Parathyroid adenoma (tissue), 2 donors: ENCODE measurements at regions not wholly inside any gene's neighbourhood (a gene's known extent, or its start where the extent isn't known, plus 50 kb on each side); places are given as distances from the start of the nearest gene placed in this dataset.

Source experiments
- H2AFZ ChIP-seq: fragments of 300-600 bp; sonication (generic); one replicate; pipeline ENCODE4 v1.7.0; 2017; ENCODE audit warnings: antibody characterized with exemption, mild to moderate bottlenecking
- H3K27ac ChIP-seq: fragments of 300-600 bp; sonication (generic); one replicate; pipeline ENCODE4 v1.7.0; 2017
- H3K27me3 ChIP-seq: fragments of 300-600 bp; sonication (generic); one replicate; pipeline ENCODE4 v1.7.0; 2017; ENCODE audit warnings: low read length; ENCODE audit not compliant: control insufficient read depth, insufficient read depth
- H3K36me3 ChIP-seq: fragments of 300-600 bp; sonication (generic); one replicate; pipeline ENCODE4 v1.7.0; 2017; ENCODE audit warnings: low read length; ENCODE audit not compliant: control insufficient read depth, insufficient read depth
- H3K4me1 ChIP-seq: fragments of 300-600 bp; sonication (generic); one replicate; pipeline ENCODE4 v1.7.0; 2017; ENCODE audit warnings: control low read depth
- H3K4me2 ChIP-seq: fragments of 300-600 bp; sonication (generic); one replicate; pipeline ENCODE4 v1.7.0; 2017; ENCODE audit warnings: low read length
- H3K4me3 ChIP-seq: fragments of 300-600 bp; sonication (generic); one replicate; pipeline ENCODE4 v1.7.0; 2017; ENCODE audit warnings: low read depth, low read length
- H3K79me2 ChIP-seq: fragments of 300-600 bp; sonication (generic); one replicate; pipeline ENCODE4 v1.7.0; 2017; ENCODE audit warnings: control low read depth
- H3K9ac ChIP-seq: fragments of 300-600 bp; sonication (generic); one replicate; pipeline ENCODE4 v1.7.0; 2017; ENCODE audit warnings: mild to moderate bottlenecking
- H3K9me3 ChIP-seq: fragments of 300-600 bp; sonication (generic); one replicate; pipeline ENCODE4 v1.7.0; 2017; ENCODE audit warnings: low read length; ENCODE audit not compliant: control insufficient read depth
- TF ChIP-seq, protein P1 (sequence below): fragments of 300-600 bp; sonication (generic); IDR thresholded peaks from one replicate; pipeline ENCODE4 v1.7.0; 2017; ENCODE audit warnings: antibody characterized with exemption, mild to moderate bottlenecking
- donor health status: primary hyperparathyroidism.

GRCh38 chr2:173823543-173823939 is 141.6 kb downstream of the SP3 start:
- TF ChIP-seq, protein P1, sequence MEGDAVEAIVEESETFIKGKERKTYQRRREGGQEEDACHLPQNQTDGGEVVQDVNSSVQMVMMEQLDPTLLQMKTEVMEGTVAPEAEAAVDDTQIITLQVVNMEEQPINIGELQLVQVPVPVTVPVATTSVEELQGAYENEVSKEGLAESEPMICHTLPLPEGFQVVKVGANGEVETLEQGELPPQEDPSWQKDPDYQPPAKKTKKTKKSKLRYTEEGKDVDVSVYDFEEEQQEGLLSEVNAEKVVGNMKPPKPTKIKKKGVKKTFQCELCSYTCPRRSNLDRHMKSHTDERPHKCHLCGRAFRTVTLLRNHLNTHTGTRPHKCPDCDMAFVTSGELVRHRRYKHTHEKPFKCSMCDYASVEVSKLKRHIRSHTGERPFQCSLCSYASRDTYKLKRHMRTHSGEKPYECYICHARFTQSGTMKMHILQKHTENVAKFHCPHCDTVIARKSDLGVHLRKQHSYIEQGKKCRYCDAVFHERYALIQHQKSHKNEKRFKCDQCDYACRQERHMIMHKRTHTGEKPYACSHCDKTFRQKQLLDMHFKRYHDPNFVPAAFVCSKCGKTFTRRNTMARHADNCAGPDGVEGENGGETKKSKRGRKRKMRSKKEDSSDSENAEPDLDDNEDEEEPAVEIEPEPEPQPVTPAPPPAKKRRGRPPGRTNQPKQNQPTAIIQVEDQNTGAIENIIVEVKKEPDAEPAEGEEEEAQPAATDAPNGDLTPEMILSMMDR, result no peak
- H3K27me3 ChIP-seq, result no peaks in the 10 kb centered on the region
- H3K79me2 ChIP-seq, result no peaks in the 10 kb centered on the region
- no peaks in the 10 kb centered on the region for H3K9me3 ChIP-seq
- no peaks in the 10 kb centered on the region for H3K4me1 ChIP-seq
- H3K27ac ChIP-seq, result no peak overlapping the region
- no peaks in the 10 kb centered on the region for H3K36me3 ChIP-seq
- no peak overlapping the region for H3K4me3 ChIP-seq
- no peak overlapping the region for H3K4me2 ChIP-seq
- no peak overlapping the region for H3K9ac ChIP-seq
- no peak overlapping the region for H2AFZ ChIP-seq

GRCh38 chr2:173828189-173829142 is 136.7 kb downstream of the SP3 start:
- Histone ChIP-seq H3K4me1 (no peaks in the 10 kb centered on the region), H3K36me3 (no peaks in the 10 kb centered on the region), H3K27ac (no peak overlapping the region)

DNA sequence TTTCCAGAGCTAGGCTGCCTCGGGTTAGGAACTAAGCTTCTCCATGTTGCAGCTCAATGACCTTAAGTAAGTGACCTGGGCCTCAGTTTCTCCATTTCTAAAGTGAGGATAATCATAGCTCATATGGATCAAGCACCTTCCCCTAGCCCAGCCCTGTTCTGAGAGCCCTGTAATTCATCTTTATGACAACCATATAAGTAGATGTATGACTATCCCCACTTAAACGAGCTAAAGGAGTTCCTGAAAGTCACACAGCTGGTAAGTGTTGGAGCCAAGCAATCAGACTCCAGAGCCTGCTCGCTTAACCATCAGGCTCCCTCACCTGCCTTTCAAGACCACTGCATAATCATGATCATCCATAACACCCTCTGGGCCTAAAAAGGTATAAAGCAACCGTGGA is 135.4 kb downstream of the SP3 start:
- Histone ChIP-seq H2AFZ (no peak overlapping the region), H3K4me2 (no peak overlapping the region), H3K9ac (no peak overlapping the region), H3K36me3 (no peaks in the 10 kb centered on the region), H3K4me1 (no peaks in the 10 kb centered on the region), H3K9me3 (no peaks in the 10 kb centered on the region), H3K27me3 (no peaks in the 10 kb centered on the region), H3K79me2 (no peaks in the 10 kb centered on the region), H3K4me3 (no peak overlapping the region), H3K27ac (no peak overlapping the region)
- TF ChIP-seq, protein P1, result no peak

More at GRCh38 chr2:173828189-173829142, 136.7 kb downstream of the SP3 start:
- Histone ChIP-seq H3K4me2 (no peak overlapping the region), H3K79me2 (no peaks in the 10 kb centered on the region), H3K9me3 (no peaks in the 10 kb centered on the region), H3K27me3 (no peaks in the 10 kb centered on the region), H3K4me3 (no peak overlapping the region), H2AFZ (no peak overlapping the region), H3K9ac (no peak overlapping the region)
- TF ChIP-seq, protein P1, result no peak

DNA sequence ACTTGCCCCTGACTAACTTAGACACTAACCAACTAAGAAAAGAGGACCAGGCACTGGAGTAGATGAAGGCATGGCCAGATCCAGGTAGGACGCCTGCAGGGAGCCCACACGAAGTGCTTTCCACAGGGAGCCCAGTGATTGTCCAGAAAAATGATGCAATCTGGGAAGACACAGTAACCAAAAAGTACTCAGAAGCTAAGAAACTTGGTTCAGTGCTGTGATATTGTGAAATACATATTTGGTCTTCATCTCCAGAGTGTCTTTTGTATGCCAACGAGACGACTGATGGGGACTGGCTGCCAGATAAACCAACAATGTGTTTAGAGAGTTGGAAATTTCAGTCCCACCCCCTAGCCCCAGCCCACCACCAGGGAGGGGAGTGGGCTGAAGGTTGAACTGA is 135.0 kb downstream of the SP3 start:
- Histone ChIP-seq H3K9ac (no peak overlapping the region), H3K36me3 (no peaks in the 10 kb centered on the region), H3K79me2 (no peaks in the 10 kb centered on the region), H3K4me3 (no peak overlapping the region), H2AFZ (no peak overlapping the region), H3K27ac (no peak overlapping the region), H3K4me1 (no peaks in the 10 kb centered on the region), H3K4me2 (no peak overlapping the region), H3K9me3 (no peaks in the 10 kb centered on the region), H3K27me3 (no peaks in the 10 kb centered on the region)
- TF ChIP-seq, protein P1, result no peak
